ENCODE measurements at regions not wholly inside any gene's neighbourhood (a gene's known extent, or its start where the extent isn't known, plus 50 kb on each side); places are given as distances from the start of the nearest gene placed in this dataset.

- no peaks in the 10 kb centered on the region for H3K4me1 ChIP-seq (ENCODE audit: control insufficient read depth, insufficient read depth, low read length)
- 44% methylated on average over 4 of the region's 4 CpGs for WGBS (ENCODE audit: insufficient coverage, insufficient replicate concordance, low lambda C conversion rate, missing lambda C conversion rate)
- RAD21 ChIA-PET (ENCODE audit: unreplicated experiment), result interaction anchor here (0.5 kb wide), 1 partner anchor 747 kb away, joined by 3 read pairs; no protein-coding TSS in a partner anchor
- H3K4me3 ChIP-seq, result no peak overlapping the region
- TF ChIP-seq HDAC6 (IDR thresholded peaks at IDR 0.05; ENCODE audit: unreplicated experiment), result no peak
- no peak for TF ChIP-seq IRF4 (IDR thresholded peaks at IDR 0.05; ENCODE audit: low read depth, low read length)
- no peak for TF ChIP-seq SREBF1 (IDR thresholded peaks at IDR 0.05; ENCODE audit: low read length)
- TF ChIP-seq NKRF (conservative IDR thresholded peaks at IDR 0.05), result no peak
- no peak for TF ChIP-seq RCOR1 (conservative IDR thresholded peaks at IDR 0.05; ENCODE audit: low read depth, low read length)
- no peak for TF ChIP-seq PML (IDR thresholded peaks at IDR 0.05; ENCODE audit: low read length)
- no peaks in the 10 kb centered on the region for H3K79me2 ChIP-seq (ENCODE audit: control insufficient read depth, insufficient read depth, low read length)
- H3K36me3 ChIP-seq (ENCODE audit: control insufficient read depth in 2 of 2, insufficient read depth in 2 of 2, low read length in 1 of 2), result no peaks in the 10 kb centered on the region
- H2AFZ ChIP-seq (ENCODE audit: control insufficient read depth, low read depth, low read length), result no peak overlapping the region
- peaks cover 0 to 9% of the 10 kb centered on the region in 2 experiments; a peak in 1 of 4 replicates for H3K27me3 ChIP-seq (replicated peaks in 1 of 2; ENCODE audit: control insufficient read depth in 2 of 2, insufficient read depth in 2 of 2, low read length in 1 of 2)
- CTCF ChIA-PET, result interaction anchor here (0.6 to 1.4 kb wide), 4 partner anchors 11 to 184 kb away, joined by 3 to 4 read pairs (median 4); no protein-coding TSS in a partner anchor
- no peak overlapping the region for H3K4me2 ChIP-seq (ENCODE audit: control insufficient read depth, insufficient read depth)
- BruUV-seq (replicated peaks), result no TSS peak
- FAIRE-seq (no peak), DNase-seq (ENCODE audit: low read depth, low spot score) (no peak), ATAC-seq (no peak)
- POLR2A ChIA-PET, result no interaction called here
- no peaks in the 10 kb centered on the region for H3K9me3 ChIP-seq (replicated peaks; ENCODE audit: control insufficient read depth, insufficient read depth, low read length)
- no peaks in the 10 kb centered on the region for H4K20me1 ChIP-seq (ENCODE audit: control insufficient read depth, insufficient read depth)
- no peak overlapping the region for H3K27ac ChIP-seq (ENCODE audit: control insufficient read depth, insufficient read depth)
- SMC1A ChIA-PET (ENCODE audit: uncharacterized antibody, unreplicated experiment), result interaction anchor here (0.8 to 0.9 kb wide), 2 partner anchors 12 to 16 kb away, joined by 3 read pairs; no protein-coding TSS in a partner anchor
- in situ Hi-C loops (cut with MboI) (no loop called here), intact Hi-C loops (cut with micrococcal nuclease; ENCODE audit: unreplicated experiment) (no loop called here)
- H3K9ac ChIP-seq (ENCODE audit: control insufficient read depth, insufficient read depth, low read length), result no peak overlapping the region
These were observed 94.7 kb upstream of the SMYD2 start for GRCh38 chr1:214186103-214186824.

Measured in GM12878 (cell line).